ENCODE measurements at regions not wholly inside any gene's neighbourhood (a gene's known extent, or its start where the extent isn't known, plus 50 kb on each side); places are given as distances from the start of the nearest gene placed in this dataset.
"Not testable (repeated sequence)": the region's sequence is repeated elsewhere in the genome, so short reads cannot be mapped to it uniquely, and the experiment has no call there.

GRCh38 chr3:185306286-185306685, 52.4 kb upstream of the EHHADH start:
- not testable (repeated sequence) for DNase-seq

DNA sequence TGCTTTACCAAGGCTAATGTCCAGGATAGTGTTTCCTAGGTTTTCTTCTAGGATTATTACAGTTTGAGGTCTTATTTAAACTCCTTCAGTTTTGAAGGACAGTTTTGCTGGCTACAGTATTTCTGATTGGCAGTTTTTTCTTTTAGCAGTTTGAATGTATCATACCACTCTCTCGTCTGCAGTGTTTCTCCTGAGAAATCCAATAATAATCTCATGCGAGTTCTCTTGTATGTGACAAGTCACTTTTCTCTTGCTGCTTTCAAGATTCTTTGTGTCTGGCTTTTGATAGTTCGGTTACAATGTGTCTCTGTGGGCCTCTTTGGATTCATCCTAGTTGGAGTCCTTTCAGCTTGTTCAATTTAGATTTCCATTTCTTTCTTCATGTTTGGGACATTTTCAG, 53.0 kb upstream of the EHHADH start:
- DNase-seq = no peak

- peak; percentile 75 for DNase-seq
Observed at GRCh38 chr3:185308126-185308754, 54.4 kb upstream of the EHHADH start.

GRCh38 chr3:185309302-185309701, 53.6 kb upstream of the MAP3K13 start:
- DNase-seq = no peak

DNA sequence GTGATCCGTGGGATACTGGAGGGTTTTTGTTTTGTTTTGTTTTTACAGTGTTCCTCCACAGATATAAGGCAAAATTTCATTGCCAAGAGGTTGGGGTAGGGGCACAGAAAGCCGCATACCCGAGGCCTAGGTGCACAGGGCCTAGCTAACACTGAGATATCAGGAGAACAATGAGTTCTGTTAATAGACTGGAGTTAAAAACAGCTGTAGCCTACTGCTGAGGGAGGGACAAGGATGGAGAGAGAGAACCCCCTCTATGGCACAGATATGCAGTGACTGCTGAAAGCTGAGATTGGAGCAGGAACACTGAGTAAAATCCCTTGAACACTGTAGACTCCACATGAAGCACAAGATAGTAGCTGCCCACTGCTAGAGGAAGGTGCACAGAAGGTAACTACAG, 53.1 kb upstream of the MAP3K13 start:
- no peak for DNase-seq

GRCh38 chr3:185311991-185312390, 50.9 kb upstream of the MAP3K13 start:
- no peak for DNase-seq
